Upper lobe of left lung (tissue), 6 donors: ENCODE measurements at regions not wholly inside any gene's neighbourhood (a gene's known extent, or its start where the extent isn't known, plus 50 kb on each side); places are given as distances from the start of the nearest gene placed in this dataset.

Experiments
- ATAC-seq, 2 donors: fragments of 200-7000 bp; cut with Tn5 transposase; one replicate each; pipeline ENCODE4 v1.9.1; 2022; ENCODE audit warnings: mild to moderate bottlenecking in 2 of 2, moderate library complexity in 2 of 2; ENCODE audit not compliant: low FRiP score in 2 of 2
- DNase-seq, 2 donors: peaks; one replicate each; pipeline ENCODE4 v3.0.0-alpha.2; 2019 to 2020
- H3K27ac ChIP-seq, 4 donors: fragments of 200-600 bp; sonication (generic); one replicate each; pipeline ENCODE4 v1.5.1; 2016 to 2019
- H3K27me3 ChIP-seq, 4 donors: fragments of 200-600 bp; sonication (generic); one replicate each; pipeline ENCODE4 v1.5.1; 2017 to 2019
- H3K36me3 ChIP-seq, 4 donors: fragments of 200-600 bp; sonication (generic); one replicate each; pipeline ENCODE4 v1.5.1; 2016 to 2019
- H3K4me1 ChIP-seq, 4 donors: fragments of 200-600 bp; sonication (generic); one replicate each; pipeline ENCODE4 v1.5.1; 2018 to 2019
- H3K4me3 ChIP-seq, 4 donors: fragments of 200-600 bp; sonication (generic); one replicate each; pipeline ENCODE4 v1.5.1; 2017 to 2019; ENCODE audit warnings: mild to moderate bottlenecking in 2 of 4, moderate library complexity in 1 of 4
- H3K9me3 ChIP-seq, 4 donors: fragments of 200-600 bp; sonication (generic); one replicate each; pipeline ENCODE4 v1.5.1; 2018 to 2019
- EP300 ChIP-seq, 4 donors: sonication (generic); formaldehyde crosslinking; IDR thresholded peaks; one replicate each; pipeline ENCODE4 v1.5.1; 2017; ENCODE audit warnings: antibody characterized with exemption in 4 of 4, control low read depth in 2 of 4
- POLR2A ChIP-seq, 4 donors: fragments of 450-650 bp; IDR thresholded peaks; one replicate each; pipeline ENCODE4 v1.5.1; 2016 to 2017; ENCODE audit warnings: antibody characterized with exemption in 4 of 4, mild to moderate bottlenecking in 2 of 4
- POLR2AphosphoS5 ChIP-seq, 2 donors: sonication (generic); formaldehyde crosslinking; IDR thresholded peaks; one replicate each; pipeline ENCODE4 v1.5.1; 2017; ENCODE audit warnings: antibody characterized with exemption in 2 of 2
- WGBS, 2 donors: methylation state at CpG; one replicate each; pipeline ENCODE4 v1.1.5; 2017 to 2018; 5-methylcytosine and 5-hydroxymethylcytosine counted together
- TF ChIP-seq, protein P1 (sequence below), 6 experiments: fragments of 450-650 bp in 4 of 6; fragments of 200-600 bp in 2 of 6; sonication (generic) in 2 of 6; IDR thresholded peaks; one replicate each; pipeline ENCODE4 v1.5.1; 2016 to 2019; ENCODE audit warnings: antibody characterized with exemption in 6 of 6
- donor health status: DM: no; HTN: no; CAD: no; lungs with moderate emphysema.
- donor health status: DM: no; HTN: yes; CAD: no; lungs with severe emphysema.

DNA sequence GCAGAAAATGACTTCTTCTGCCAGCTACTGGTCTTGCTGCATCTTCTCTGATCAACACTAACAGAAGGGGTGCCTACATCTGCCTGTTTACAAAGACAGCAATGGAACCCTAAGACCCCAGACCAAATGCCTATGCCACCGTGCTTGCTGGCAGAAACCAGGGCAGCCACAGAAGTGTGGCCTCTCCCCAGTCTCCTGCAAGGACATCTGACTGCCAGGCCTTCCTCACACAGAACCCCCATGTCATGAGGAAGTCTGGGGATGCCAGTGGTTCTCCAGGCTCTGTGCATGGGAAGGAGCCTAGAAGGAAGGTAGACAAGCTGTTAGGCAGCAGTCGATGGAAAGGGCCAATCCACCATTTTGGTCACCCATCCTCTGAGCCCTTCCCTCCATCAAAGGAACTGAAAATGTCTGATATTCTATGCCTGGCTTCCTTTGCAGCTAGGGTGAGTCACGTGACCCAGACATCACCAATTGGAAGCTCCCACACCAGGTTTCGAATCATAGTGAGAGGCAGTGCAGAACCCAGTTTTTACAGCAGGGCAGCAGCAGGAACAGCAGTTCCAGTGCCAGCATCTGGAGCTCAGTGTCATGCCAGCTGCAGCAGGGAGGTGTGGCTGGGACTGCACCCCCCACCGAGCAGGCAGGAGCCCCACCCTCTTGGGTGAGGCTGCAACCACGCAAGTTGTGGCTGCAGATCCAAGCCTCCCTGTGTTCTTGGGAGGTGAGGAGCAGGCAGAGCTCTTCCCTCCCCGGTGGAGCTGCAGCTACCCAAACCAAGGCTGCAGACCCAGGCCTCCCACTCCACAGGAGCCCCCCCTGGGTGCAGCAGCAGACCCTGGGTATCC, 123.4 kb downstream of the OLFM1 start:
- 86 to 91% methylated on average over 4 to 7 of the region's 7 CpGs for WGBS, 2 donors
- H3K27ac ChIP-seq: no peak overlapping the region
- ATAC-seq: no peak
- no peaks in the 10 kb centered on the region for H3K27me3 ChIP-seq
- peaks cover 0 to 5% (median 2%) of the 10 kb centered on the region in 4 donors for H3K4me1 ChIP-seq
- peaks cover 0 to 14% (median 4%) of the 10 kb centered on the region in 4 donors for H3K9me3 ChIP-seq
- H3K4me3 ChIP-seq: no peak overlapping the region
- TF ChIP-seq, protein P1, sequence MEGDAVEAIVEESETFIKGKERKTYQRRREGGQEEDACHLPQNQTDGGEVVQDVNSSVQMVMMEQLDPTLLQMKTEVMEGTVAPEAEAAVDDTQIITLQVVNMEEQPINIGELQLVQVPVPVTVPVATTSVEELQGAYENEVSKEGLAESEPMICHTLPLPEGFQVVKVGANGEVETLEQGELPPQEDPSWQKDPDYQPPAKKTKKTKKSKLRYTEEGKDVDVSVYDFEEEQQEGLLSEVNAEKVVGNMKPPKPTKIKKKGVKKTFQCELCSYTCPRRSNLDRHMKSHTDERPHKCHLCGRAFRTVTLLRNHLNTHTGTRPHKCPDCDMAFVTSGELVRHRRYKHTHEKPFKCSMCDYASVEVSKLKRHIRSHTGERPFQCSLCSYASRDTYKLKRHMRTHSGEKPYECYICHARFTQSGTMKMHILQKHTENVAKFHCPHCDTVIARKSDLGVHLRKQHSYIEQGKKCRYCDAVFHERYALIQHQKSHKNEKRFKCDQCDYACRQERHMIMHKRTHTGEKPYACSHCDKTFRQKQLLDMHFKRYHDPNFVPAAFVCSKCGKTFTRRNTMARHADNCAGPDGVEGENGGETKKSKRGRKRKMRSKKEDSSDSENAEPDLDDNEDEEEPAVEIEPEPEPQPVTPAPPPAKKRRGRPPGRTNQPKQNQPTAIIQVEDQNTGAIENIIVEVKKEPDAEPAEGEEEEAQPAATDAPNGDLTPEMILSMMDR (IDR thresholded peaks at IDR 0.05): no peak
- no peak for TF ChIP-seq EP300 (IDR thresholded peaks at IDR 0.05)
- no peak for TF ChIP-seq POLR2AphosphoS5 (IDR thresholded peaks at IDR 0.05)
- TF ChIP-seq POLR2A (IDR thresholded peaks at IDR 0.05): no peak
- no peaks in the 10 kb centered on the region for H3K36me3 ChIP-seq
- DNase-seq: no peak

DNA sequence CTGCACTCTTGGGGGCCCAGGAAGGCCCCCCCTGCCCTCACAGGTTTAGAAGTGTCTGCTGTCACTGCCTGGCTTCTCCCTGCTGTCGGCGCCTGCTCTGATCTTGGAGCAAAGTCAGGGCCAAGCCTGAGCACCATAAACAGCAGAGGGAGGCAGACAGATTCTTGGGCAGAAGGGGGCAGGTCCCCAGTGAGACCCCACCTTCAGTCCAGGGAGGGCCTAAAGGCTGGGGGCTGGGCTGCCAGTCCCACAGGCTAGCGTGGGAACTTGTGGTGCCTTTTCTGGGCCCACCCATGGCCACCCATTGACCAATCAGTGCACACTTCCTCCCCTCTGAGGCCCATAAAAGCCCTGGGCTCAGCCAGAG, 124.0 kb downstream of the OLFM1 start:
- no peaks in the 10 kb centered on the region for H3K27me3 ChIP-seq
- DNase-seq (no peak), ATAC-seq (no peak)
- peaks cover 0 to 5% (median 2%) of the 10 kb centered on the region in 4 donors for H3K4me1 ChIP-seq
- no peaks in the 10 kb centered on the region for H3K36me3 ChIP-seq
- H3K9me3 ChIP-seq: peaks cover 0 to 14% (median 4%) of the 10 kb centered on the region in 4 donors
- H3K4me3 ChIP-seq: no peak overlapping the region
- no peak for TF ChIP-seq EP300 (IDR thresholded peaks at IDR 0.05)
- H3K27ac ChIP-seq: no peak overlapping the region
- 91 to 100% methylated on average over 1 to 3 of the region's 3 CpGs for WGBS, 2 donors

DNA sequence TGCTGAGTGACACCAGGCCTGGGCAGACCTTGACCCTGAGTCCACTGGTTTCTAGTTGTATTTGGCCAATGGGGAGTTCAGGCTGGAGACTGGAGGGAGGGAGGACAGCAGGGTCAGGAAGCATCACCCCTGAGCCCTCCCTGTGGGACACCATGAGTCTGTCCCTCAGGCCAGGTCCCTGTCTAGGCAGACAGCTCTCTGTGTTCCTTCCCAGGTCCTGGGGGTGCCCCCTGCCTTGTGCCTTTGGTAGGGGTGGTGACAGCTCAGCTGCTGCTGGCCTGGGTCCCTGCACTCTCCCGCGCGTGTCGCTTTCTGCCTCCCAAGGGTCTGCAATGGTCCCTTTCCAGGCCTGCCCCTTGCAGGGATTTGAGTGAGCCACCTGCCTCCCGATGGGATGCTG, 125.5 kb downstream of the OLFM1 start:
- WGBS, 2 donors: 89 to 100% methylated on average over 1 to 5 of the region's 5 CpGs
- Histone ChIP-seq H3K4me3 (no peak overlapping the region), H3K27me3 (no peaks in the 10 kb centered on the region), H3K9me3 (peaks cover 0 to 14% (median 4%) of the 10 kb centered on the region in 4 donors), H3K27ac (no peak overlapping the region), H3K4me1 (peaks cover 0 to 9% (median 2%) of the 10 kb centered on the region in 4 donors), H3K36me3 (no peaks in the 10 kb centered on the region)
- TF ChIP-seq, protein P1 (IDR thresholded peaks at IDR 0.05): no peak
- no peak for TF ChIP-seq POLR2A (IDR thresholded peaks at IDR 0.05)
- no peak for TF ChIP-seq EP300 (IDR thresholded peaks at IDR 0.05)
- TF ChIP-seq POLR2AphosphoS5 (IDR thresholded peaks at IDR 0.05): no peak
- ATAC-seq: no peak
- DNase-seq: no peak

DNA sequence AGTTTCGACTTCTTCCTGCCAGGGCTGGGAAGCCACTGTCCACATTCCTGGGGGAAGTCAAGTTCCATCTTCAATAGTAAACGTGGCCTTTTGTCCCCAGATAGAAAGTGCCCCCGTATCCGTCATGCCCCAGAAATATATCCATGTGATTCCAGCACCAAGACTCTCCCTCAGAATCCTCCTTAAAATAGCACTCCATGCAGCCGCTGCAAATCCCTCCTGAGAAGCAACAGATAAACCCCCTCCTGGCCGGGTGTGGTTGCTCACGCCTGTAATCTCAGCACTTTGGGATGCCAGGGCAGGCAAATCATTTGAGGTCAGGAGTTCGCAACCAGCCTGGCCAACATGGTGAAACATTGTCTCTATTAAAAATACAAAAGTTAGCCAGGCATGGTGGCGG, 126.1 kb downstream of the OLFM1 start:
- H3K9me3 ChIP-seq: peaks cover 0 to 14% (median 4%) of the 10 kb centered on the region in 4 donors
- H3K4me3 ChIP-seq: no peak overlapping the region
- H3K36me3 ChIP-seq: no peaks in the 10 kb centered on the region
- H3K27ac ChIP-seq: no peak overlapping the region
- no peak for DNase-seq
- no peak for ATAC-seq
- H3K27me3 ChIP-seq: no peaks in the 10 kb centered on the region
- WGBS, 2 donors: 82 to 91% methylated on average over 9 of the region's 9 CpGs
- H3K4me1 ChIP-seq: peaks cover 0 to 12% (median 4%) of the 10 kb centered on the region in 4 donors
- TF ChIP-seq EP300 (IDR thresholded peaks at IDR 0.05) (no peak), POLR2A (IDR thresholded peaks at IDR 0.05) (no peak), POLR2AphosphoS5 (IDR thresholded peaks at IDR 0.05) (no peak)
- TF ChIP-seq, protein P1 (IDR thresholded peaks at IDR 0.05): no peak

DNA sequence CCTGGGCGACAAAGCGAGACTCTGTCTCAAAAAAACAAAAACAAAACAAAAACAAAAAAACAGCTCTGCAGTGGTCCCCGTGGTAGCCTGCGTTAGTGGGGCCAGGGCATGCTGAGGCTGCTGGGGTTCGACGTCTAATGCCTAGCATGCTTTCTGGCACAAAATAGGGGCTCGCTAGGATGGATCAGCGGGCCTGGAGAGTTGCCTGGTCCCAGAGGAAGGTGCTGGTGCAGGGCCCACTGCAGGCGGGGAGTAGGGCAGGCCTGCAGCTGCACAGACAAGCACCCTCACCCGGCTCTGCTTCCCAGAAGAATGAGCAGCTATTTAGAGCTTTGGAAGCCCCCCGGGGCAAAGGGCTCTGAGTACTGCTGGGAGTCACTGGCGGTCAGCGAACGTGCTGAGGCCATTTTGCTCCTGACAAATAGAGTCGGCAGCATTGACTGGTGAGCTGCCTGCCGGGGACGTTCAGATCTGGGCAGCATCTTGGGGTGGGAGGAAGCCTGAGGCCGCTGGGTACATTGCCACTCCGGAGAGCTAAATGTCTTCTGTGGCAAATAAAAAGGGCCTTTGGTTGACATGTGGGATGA, 126.7 kb downstream of the OLFM1 start:
- H3K4me3 ChIP-seq: no peak overlapping the region
- DNase-seq (no peak), ATAC-seq (no peak)
- no peaks in the 10 kb centered on the region for H3K27me3 ChIP-seq
- 75 to 86% methylated on average over 16 to 19 of the region's 19 CpGs for WGBS, 2 donors
- H3K36me3 ChIP-seq: no peaks in the 10 kb centered on the region
- peaks cover 0 to 14% (median 4%) of the 10 kb centered on the region in 4 donors for H3K9me3 ChIP-seq
- TF ChIP-seq EP300 (IDR thresholded peaks at IDR 0.05) (no peak), POLR2AphosphoS5 (IDR thresholded peaks at IDR 0.05) (no peak), POLR2A (IDR thresholded peaks at IDR 0.05) (no peak)
- TF ChIP-seq, protein P1 (IDR thresholded peaks at IDR 0.05): no peak
- peaks cover 0 to 16% (median 4%) of the 10 kb centered on the region in 4 donors for H3K4me1 ChIP-seq
- no peak overlapping the region for H3K27ac ChIP-seq
